ENCODE measurements at regions not wholly inside any gene's neighbourhood (a gene's known extent, or its start where the extent isn't known, plus 50 kb on each side); places are given as distances from the start of the nearest gene placed in this dataset.

- H3K27ac ChIP-seq (ENCODE audit: low read length) = no peak overlapping the region
- no peak overlapping the region for H3K4me3 ChIP-seq (ENCODE audit: low read depth in 1 of 2, low read length in 2 of 2)
- H3K27me3 ChIP-seq (ENCODE audit: low read depth, low read length) = no peaks in the 10 kb centered on the region
These were observed 193.6 kb upstream of the SATB1 start for GRCh38 chr3:18618723-18619122.

GRCh38 chr3:18611991-18612390 lies 186.9 kb upstream of the SATB1 start:
- H3K27ac ChIP-seq (ENCODE audit: low read length) = no peak overlapping the region
- no peak overlapping the region for H3K4me3 ChIP-seq (ENCODE audit: low read depth in 1 of 2, low read length in 2 of 2)
- no peaks in the 10 kb centered on the region for H3K27me3 ChIP-seq (ENCODE audit: low read depth, low read length)
- no peaks in the 10 kb centered on the region for H3K9me3 ChIP-seq (ENCODE audit: control insufficient read depth in 1 of 2, low read length in 2 of 2)
- H3K36me3 ChIP-seq (ENCODE audit: control insufficient read depth in 1 of 2, insufficient read depth in 2 of 2, low read length in 2 of 2) = no peaks in the 10 kb centered on the region
- H3K4me1 ChIP-seq (ENCODE audit: control insufficient read depth in 1 of 2, insufficient read depth in 2 of 2, low read length in 2 of 2) = no peaks in the 10 kb centered on the region

More at GRCh38 chr3:18618723-18619122, 193.6 kb upstream of the SATB1 start:
- no peaks in the 10 kb centered on the region for H3K9me3 ChIP-seq (ENCODE audit: control insufficient read depth in 1 of 2, low read length in 2 of 2)
- no peaks in the 10 kb centered on the region for H3K36me3 ChIP-seq (ENCODE audit: control insufficient read depth in 1 of 2, insufficient read depth in 2 of 2, low read length in 2 of 2)
- no peaks in the 10 kb centered on the region for H3K4me1 ChIP-seq (ENCODE audit: control insufficient read depth in 1 of 2, insufficient read depth in 2 of 2, low read length in 2 of 2)

GRCh38 chr3:18609187-18609586 lies 184.0 kb upstream of the SATB1 start:
- Histone ChIP-seq H3K4me3 (ENCODE audit: low read depth in 1 of 2, low read length in 2 of 2) (no peak overlapping the region), H3K27ac (ENCODE audit: low read length) (no peak overlapping the region)

GRCh38 chr3:18597919-18598318 lies 172.8 kb upstream of the SATB1 start:
- Histone ChIP-seq H3K27me3 (ENCODE audit: low read depth, low read length) (no peaks in the 10 kb centered on the region), H3K36me3 (ENCODE audit: control insufficient read depth in 1 of 2, insufficient read depth in 2 of 2, low read length in 2 of 2) (no peaks in the 10 kb centered on the region), H3K27ac (ENCODE audit: low read length) (no peak overlapping the region), H3K9me3 (ENCODE audit: control insufficient read depth in 1 of 2, low read length in 2 of 2) (no peaks in the 10 kb centered on the region), H3K4me1 (ENCODE audit: control insufficient read depth in 1 of 2, insufficient read depth in 2 of 2, low read length in 2 of 2) (no peaks in the 10 kb centered on the region), H3K4me3 (ENCODE audit: low read depth in 1 of 2, low read length in 2 of 2) (no peak overlapping the region)

More at GRCh38 chr3:18609187-18609586, 184.0 kb upstream of the SATB1 start:
- H3K9me3 ChIP-seq (ENCODE audit: control insufficient read depth in 1 of 2, low read length in 2 of 2) = no peaks in the 10 kb centered on the region
- H3K27me3 ChIP-seq (ENCODE audit: low read depth, low read length) = no peaks in the 10 kb centered on the region
- H3K4me1 ChIP-seq (ENCODE audit: control insufficient read depth in 1 of 2, insufficient read depth in 2 of 2, low read length in 2 of 2) = no peaks in the 10 kb centered on the region
- no peaks in the 10 kb centered on the region for H3K36me3 ChIP-seq (ENCODE audit: control insufficient read depth in 1 of 2, insufficient read depth in 2 of 2, low read length in 2 of 2)

- Histone ChIP-seq H3K4me1 (ENCODE audit: control insufficient read depth in 1 of 2, insufficient read depth in 2 of 2, low read length in 2 of 2) (no peaks in the 10 kb centered on the region), H3K27ac (ENCODE audit: low read length) (no peak overlapping the region), H3K36me3 (ENCODE audit: control insufficient read depth in 1 of 2, insufficient read depth in 2 of 2, low read length in 2 of 2) (no peaks in the 10 kb centered on the region), H3K27me3 (ENCODE audit: low read depth, low read length) (no peaks in the 10 kb centered on the region), H3K9me3 (ENCODE audit: control insufficient read depth in 1 of 2, low read length in 2 of 2) (no peaks in the 10 kb centered on the region), H3K4me3 (ENCODE audit: low read depth in 1 of 2, low read length in 2 of 2) (no peak overlapping the region)
These were observed 168.1 kb upstream of the SATB1 start for GRCh38 chr3:18593231-18593630.

- H3K27me3 ChIP-seq (ENCODE audit: low read depth, low read length) = no peaks in the 10 kb centered on the region
- no peaks in the 10 kb centered on the region for H3K9me3 ChIP-seq (ENCODE audit: control insufficient read depth in 1 of 2, low read length in 2 of 2)
- no peak overlapping the region for H3K27ac ChIP-seq (ENCODE audit: low read length)
- H3K4me1 ChIP-seq (ENCODE audit: control insufficient read depth in 1 of 2, insufficient read depth in 2 of 2, low read length in 2 of 2) = no peaks in the 10 kb centered on the region
- H3K36me3 ChIP-seq (ENCODE audit: control insufficient read depth in 1 of 2, insufficient read depth in 2 of 2, low read length in 2 of 2) = no peaks in the 10 kb centered on the region
- no peak overlapping the region for H3K4me3 ChIP-seq (ENCODE audit: low read depth in 1 of 2, low read length in 2 of 2)
These were observed 166.0 kb upstream of the SATB1 start for GRCh38 chr3:18591120-18591519.

GRCh38 chr3:18586076-18586475 lies 160.9 kb upstream of the SATB1 start:
- no peak overlapping the region for H3K27ac ChIP-seq (ENCODE audit: low read length)
- no peaks in the 10 kb centered on the region for H3K4me1 ChIP-seq (ENCODE audit: control insufficient read depth in 1 of 2, insufficient read depth in 2 of 2, low read length in 2 of 2)
- H3K36me3 ChIP-seq (ENCODE audit: control insufficient read depth in 1 of 2, insufficient read depth in 2 of 2, low read length in 2 of 2) = no peaks in the 10 kb centered on the region
- H3K9me3 ChIP-seq (ENCODE audit: control insufficient read depth in 1 of 2, low read length in 2 of 2) = no peaks in the 10 kb centered on the region
- no peaks in the 10 kb centered on the region for H3K27me3 ChIP-seq (ENCODE audit: low read depth, low read length)
- no peak overlapping the region for H3K4me3 ChIP-seq (ENCODE audit: low read depth in 1 of 2, low read length in 2 of 2)

GRCh38 chr3:18585004-18585968 lies 160.1 kb upstream of the SATB1 start:
- no peaks in the 10 kb centered on the region for H3K9me3 ChIP-seq (ENCODE audit: control insufficient read depth in 1 of 2, low read length in 2 of 2)
- H3K36me3 ChIP-seq (ENCODE audit: control insufficient read depth in 1 of 2, insufficient read depth in 2 of 2, low read length in 2 of 2) = no peaks in the 10 kb centered on the region
- H3K4me1 ChIP-seq (ENCODE audit: control insufficient read depth in 1 of 2, insufficient read depth in 2 of 2, low read length in 2 of 2) = no peaks in the 10 kb centered on the region
- H3K27ac ChIP-seq (ENCODE audit: low read length) = no peak overlapping the region
- H3K4me3 ChIP-seq (ENCODE audit: low read depth in 1 of 2, low read length in 2 of 2) = no peak overlapping the region
- no peaks in the 10 kb centered on the region for H3K27me3 ChIP-seq (ENCODE audit: low read depth, low read length)

GRCh38 chr3:18580268-18580667 lies 155.1 kb upstream of the SATB1 start:
- Histone ChIP-seq H3K27ac (ENCODE audit: low read length) (no peak overlapping the region), H3K4me1 (ENCODE audit: control insufficient read depth in 1 of 2, insufficient read depth in 2 of 2, low read length in 2 of 2) (no peaks in the 10 kb centered on the region), H3K27me3 (ENCODE audit: low read depth, low read length) (no peaks in the 10 kb centered on the region), H3K9me3 (ENCODE audit: control insufficient read depth in 1 of 2, low read length in 2 of 2) (no peaks in the 10 kb centered on the region), H3K36me3 (ENCODE audit: control insufficient read depth in 1 of 2, insufficient read depth in 2 of 2, low read length in 2 of 2) (no peaks in the 10 kb centered on the region), H3K4me3 (ENCODE audit: low read depth in 1 of 2, low read length in 2 of 2) (no peak overlapping the region)

GRCh38 chr3:18579661-18580060 lies 154.5 kb upstream of the SATB1 start:
- H3K27me3 ChIP-seq (ENCODE audit: low read depth, low read length) = no peaks in the 10 kb centered on the region
- no peaks in the 10 kb centered on the region for H3K36me3 ChIP-seq (ENCODE audit: control insufficient read depth in 1 of 2, insufficient read depth in 2 of 2, low read length in 2 of 2)
- H3K4me1 ChIP-seq (ENCODE audit: control insufficient read depth in 1 of 2, insufficient read depth in 2 of 2, low read length in 2 of 2) = no peaks in the 10 kb centered on the region
- no peak overlapping the region for H3K27ac ChIP-seq (ENCODE audit: low read length)
- H3K9me3 ChIP-seq (ENCODE audit: control insufficient read depth in 1 of 2, low read length in 2 of 2) = no peaks in the 10 kb centered on the region
- H3K4me3 ChIP-seq (ENCODE audit: low read depth in 1 of 2, low read length in 2 of 2) = no peak overlapping the region

- H3K9me3 ChIP-seq (ENCODE audit: control insufficient read depth in 1 of 2, low read length in 2 of 2) = no peaks in the 10 kb centered on the region
These were observed 150.4 kb upstream of the SATB1 start for GRCh38 chr3:18575573-18575972.

GRCh38 chr3:18572809-18573208 lies 147.7 kb upstream of the SATB1 start:
- no peaks in the 10 kb centered on the region for H3K36me3 ChIP-seq (ENCODE audit: control insufficient read depth in 1 of 2, insufficient read depth in 2 of 2, low read length in 2 of 2)
- H3K27me3 ChIP-seq (ENCODE audit: low read depth, low read length) = no peaks in the 10 kb centered on the region
- H3K27ac ChIP-seq (ENCODE audit: low read length) = no peak overlapping the region
- no peak overlapping the region for H3K4me3 ChIP-seq (ENCODE audit: low read depth in 1 of 2, low read length in 2 of 2)
- H3K9me3 ChIP-seq (ENCODE audit: control insufficient read depth in 1 of 2, low read length in 2 of 2) = no peaks in the 10 kb centered on the region
- no peaks in the 10 kb centered on the region for H3K4me1 ChIP-seq (ENCODE audit: control insufficient read depth in 1 of 2, insufficient read depth in 2 of 2, low read length in 2 of 2)

More at GRCh38 chr3:18575573-18575972, 150.4 kb upstream of the SATB1 start:
- no peaks in the 10 kb centered on the region for H3K27me3 ChIP-seq (ENCODE audit: low read depth, low read length)
- no peak overlapping the region for H3K4me3 ChIP-seq (ENCODE audit: low read depth in 1 of 2, low read length in 2 of 2)
- H3K27ac ChIP-seq (ENCODE audit: low read length) = no peak overlapping the region
- no peaks in the 10 kb centered on the region for H3K4me1 ChIP-seq (ENCODE audit: control insufficient read depth in 1 of 2, insufficient read depth in 2 of 2, low read length in 2 of 2)
- H3K36me3 ChIP-seq (ENCODE audit: control insufficient read depth in 1 of 2, insufficient read depth in 2 of 2, low read length in 2 of 2) = no peaks in the 10 kb centered on the region

All from muscle layer of duodenum (tissue), 2 donors.